Brain microvascular endothelial cell (primary cell): ENCODE measurements at regions not wholly inside any gene's neighbourhood (a gene's known extent, or its start where the extent isn't known, plus 50 kb on each side); places are given as distances from the start of the nearest gene placed in this dataset.

ENCODE experiments used
- DNase-seq: peaks from one replicate; pipeline ENCODE4 v3.0.0-alpha.2; 2020
- H3K27ac ChIP-seq: fragments of 250-450 bp; sonication (Bioruptor Pico); 2 replicates; pipeline ENCODE4 v1.5.1; 2020; ENCODE audit warnings: mild to moderate bottlenecking, moderate library complexity
- H3K27me3 ChIP-seq: fragments of 250-450 bp; sonication (Bioruptor Pico); replicated peaks from 2 replicates; pipeline ENCODE4 v1.5.1; 2020; ENCODE audit warnings: mild to moderate bottlenecking
- H3K36me3 ChIP-seq: fragments of 250-450 bp; sonication (Bioruptor Pico); replicated peaks from 2 replicates; pipeline ENCODE4 v1.5.1; 2020; ENCODE audit warnings: mild to moderate bottlenecking
- H3K4me3 ChIP-seq: 2 replicates; pipeline ENCODE4 v1.5.1; 2011; ENCODE audit warnings: low read depth, mild to moderate bottlenecking, control low read depth, low read length, moderate library complexity
- in situ Hi-C: cut with HindIII; loops from 2 replicates; pipeline ENCODE4 v1.10.0; 2017; ENCODE audit warnings: low sequenced_read_pairs, low pct_ligation_motif_present
- TF ChIP-seq, protein P1 (sequence below): IDR thresholded peaks from 2 replicates; pipeline ENCODE4 v1.5.1; 2011; ENCODE audit warnings: low read depth, mild to moderate bottlenecking, moderate library complexity, low read length, control low read depth, inconsistent platforms; ENCODE audit errors: missing control alignments

- H3K27me3 ChIP-seq = no peaks in the 10 kb centered on the region
- in situ Hi-C loops = no loop called here
- H3K27ac ChIP-seq = peak overlapping the region; percentile 58
- peak; percentile 77 for DNase-seq
- TF ChIP-seq, protein P1, sequence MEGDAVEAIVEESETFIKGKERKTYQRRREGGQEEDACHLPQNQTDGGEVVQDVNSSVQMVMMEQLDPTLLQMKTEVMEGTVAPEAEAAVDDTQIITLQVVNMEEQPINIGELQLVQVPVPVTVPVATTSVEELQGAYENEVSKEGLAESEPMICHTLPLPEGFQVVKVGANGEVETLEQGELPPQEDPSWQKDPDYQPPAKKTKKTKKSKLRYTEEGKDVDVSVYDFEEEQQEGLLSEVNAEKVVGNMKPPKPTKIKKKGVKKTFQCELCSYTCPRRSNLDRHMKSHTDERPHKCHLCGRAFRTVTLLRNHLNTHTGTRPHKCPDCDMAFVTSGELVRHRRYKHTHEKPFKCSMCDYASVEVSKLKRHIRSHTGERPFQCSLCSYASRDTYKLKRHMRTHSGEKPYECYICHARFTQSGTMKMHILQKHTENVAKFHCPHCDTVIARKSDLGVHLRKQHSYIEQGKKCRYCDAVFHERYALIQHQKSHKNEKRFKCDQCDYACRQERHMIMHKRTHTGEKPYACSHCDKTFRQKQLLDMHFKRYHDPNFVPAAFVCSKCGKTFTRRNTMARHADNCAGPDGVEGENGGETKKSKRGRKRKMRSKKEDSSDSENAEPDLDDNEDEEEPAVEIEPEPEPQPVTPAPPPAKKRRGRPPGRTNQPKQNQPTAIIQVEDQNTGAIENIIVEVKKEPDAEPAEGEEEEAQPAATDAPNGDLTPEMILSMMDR = no peak
- no peak overlapping the region for H3K4me3 ChIP-seq
- no peaks in the 10 kb centered on the region for H3K36me3 ChIP-seq
These were observed 165.6 kb upstream of the NCKAP5 start for GRCh38 chr2:133733901-133734255.

GRCh38 chr2:133734716-133735495 lies 166.6 kb upstream of the NCKAP5 start:
- TF ChIP-seq, protein P1 = no peak
- no peaks in the 10 kb centered on the region for H3K36me3 ChIP-seq
- no peak overlapping the region for H3K27ac ChIP-seq
- DNase-seq = no peak
- in situ Hi-C loops = no loop called here
- H3K27me3 ChIP-seq = no peaks in the 10 kb centered on the region
- no peak overlapping the region for H3K4me3 ChIP-seq

DNA sequence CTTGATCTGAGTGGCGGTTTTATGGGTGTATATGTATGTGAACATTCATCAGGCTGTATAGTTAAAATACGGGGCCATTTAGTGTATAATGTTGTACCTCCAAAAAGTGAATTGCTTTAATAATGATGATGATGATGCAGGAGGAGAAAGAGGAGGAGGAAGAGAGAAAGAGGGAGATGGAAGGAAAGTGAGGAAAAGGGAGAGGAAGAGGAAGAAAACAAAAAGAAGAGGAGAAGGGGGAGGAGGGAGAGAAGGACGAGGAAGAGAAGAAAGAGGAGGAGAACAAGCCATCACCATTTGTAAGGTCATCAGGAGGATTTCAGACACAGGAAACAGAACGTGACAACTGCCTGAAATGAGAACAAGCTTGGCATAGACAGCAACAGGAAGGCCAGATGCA lies 168.4 kb upstream of the NCKAP5 start:
- DNase-seq = no peak
- Histone ChIP-seq H3K27ac (peak overlapping the region; percentile 88), H3K27me3 (no peaks in the 10 kb centered on the region), H3K36me3 (no peaks in the 10 kb centered on the region), H3K4me3 (no peak overlapping the region)
- in situ Hi-C loops = no loop called here
- TF ChIP-seq, protein P1 = no peak

GRCh38 chr2:133737242-133737993 lies 169.2 kb upstream of the NCKAP5 start:
- H3K36me3 ChIP-seq = no peaks in the 10 kb centered on the region
- no peak overlapping the region for H3K4me3 ChIP-seq
- no peaks in the 10 kb centered on the region for H3K27me3 ChIP-seq
- TF ChIP-seq, protein P1 = no peak
- in situ Hi-C loops = no loop called here
- DNase-seq = no peak
- peak overlapping the region; percentile 88 for H3K27ac ChIP-seq

GRCh38 chr2:133739039-133739438 lies 170.8 kb upstream of the NCKAP5 start:
- H3K36me3 ChIP-seq = no peaks in the 10 kb centered on the region
- no peak for DNase-seq
- in situ Hi-C loops = no loop called here
- TF ChIP-seq, protein P1 = no peak
- no peak overlapping the region for H3K27ac ChIP-seq
- H3K27me3 ChIP-seq = no peaks in the 10 kb centered on the region
- H3K4me3 ChIP-seq = no peak overlapping the region
